ENCODE measurements at regions not wholly inside any gene's neighbourhood (a gene's known extent, or its start where the extent isn't known, plus 50 kb on each side); places are given as distances from the start of the nearest gene placed in this dataset.
"Not testable (repeated sequence)": the region's sequence is repeated elsewhere in the genome, so short reads cannot be mapped to it uniquely, and the experiment has no call there.

DNA sequence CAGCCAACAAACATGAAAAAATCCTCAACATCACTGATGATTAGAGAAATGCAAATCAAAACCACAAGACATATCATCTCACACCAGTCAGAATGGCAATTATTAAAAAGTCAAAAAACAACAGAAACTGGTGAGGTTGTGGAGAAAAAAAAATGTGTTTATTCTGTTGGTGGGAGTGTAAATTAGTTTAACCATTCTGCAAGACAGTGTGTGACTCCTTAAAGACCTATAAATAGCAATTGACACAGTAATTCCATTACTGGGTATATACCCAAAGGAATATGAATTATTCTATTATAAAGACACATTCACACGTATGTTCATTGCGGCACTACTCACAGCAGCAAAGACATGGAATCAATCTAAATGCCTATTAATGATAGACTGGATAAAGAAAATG, 427.3 kb upstream of the CHORDC1 start:
- DNase-seq (ENCODE audit: low spot score) = no peak

DNA sequence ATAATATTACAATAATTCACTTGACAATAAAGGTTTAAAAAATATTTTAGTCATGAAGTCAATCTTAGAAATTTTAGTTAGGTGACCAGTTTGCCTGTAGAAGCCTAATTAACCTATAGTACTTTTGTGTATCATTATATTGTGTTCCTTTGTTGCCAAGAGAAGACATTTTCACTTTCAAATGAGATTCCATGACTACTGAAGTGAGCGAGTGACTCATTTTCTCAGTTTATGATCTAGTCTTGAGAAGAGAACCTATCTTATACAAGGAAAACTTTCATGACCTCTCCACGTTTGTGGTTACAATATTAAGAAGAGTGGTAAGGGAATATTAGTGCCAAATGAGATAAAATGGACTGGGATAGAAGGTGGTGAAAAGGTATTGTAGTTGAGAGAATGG, 423.9 kb upstream of the CHORDC1 start:
- DNase-seq (ENCODE audit: low spot score) = no peak

DNA sequence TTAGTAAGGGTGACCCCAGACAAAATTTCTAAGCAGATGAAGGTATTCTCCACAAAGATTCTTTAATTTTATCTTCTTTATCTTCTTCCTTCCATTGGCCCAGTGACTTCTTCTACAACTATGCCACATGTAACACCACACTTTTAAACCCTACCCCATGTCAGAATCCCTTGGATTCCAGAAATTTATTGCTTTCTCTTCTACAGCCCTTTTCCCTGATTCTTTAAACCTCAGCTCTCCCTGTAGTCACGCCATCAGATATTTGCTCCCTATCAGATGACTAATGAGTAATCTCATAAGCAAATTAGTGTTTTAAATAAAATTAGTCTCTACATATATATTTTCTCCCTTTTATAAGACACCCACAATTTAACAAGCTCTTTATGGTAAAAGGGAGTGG, 423.4 kb upstream of the CHORDC1 start:
- no peak for DNase-seq (ENCODE audit: low spot score)

DNA sequence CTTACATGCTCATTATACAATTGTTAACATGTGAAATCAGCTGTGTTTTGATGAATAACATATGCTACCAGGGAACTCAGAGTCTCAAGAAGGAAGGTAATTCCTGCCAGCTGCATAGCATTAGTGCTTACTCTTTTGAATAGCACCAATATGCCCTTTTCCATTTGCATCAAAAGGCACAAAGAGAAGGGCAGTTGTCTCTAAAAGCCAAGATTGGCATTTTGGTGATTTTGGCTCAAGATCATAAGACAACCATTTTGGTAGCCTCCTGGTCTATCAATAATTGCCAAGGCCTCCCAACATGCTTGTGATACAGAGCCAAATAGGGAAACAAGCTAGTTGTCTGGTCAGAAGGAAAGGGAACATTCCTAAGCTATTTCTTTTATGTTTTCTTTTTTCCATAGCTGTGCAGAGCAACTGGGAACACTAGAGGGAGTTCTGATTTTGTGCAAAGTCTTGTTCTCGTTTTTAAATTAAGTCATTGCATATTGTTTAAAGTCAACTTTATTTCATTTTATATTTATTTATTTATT, 416.7 kb upstream of the CHORDC1 start:
- no peak for DNase-seq (ENCODE audit: low spot score)

DNA sequence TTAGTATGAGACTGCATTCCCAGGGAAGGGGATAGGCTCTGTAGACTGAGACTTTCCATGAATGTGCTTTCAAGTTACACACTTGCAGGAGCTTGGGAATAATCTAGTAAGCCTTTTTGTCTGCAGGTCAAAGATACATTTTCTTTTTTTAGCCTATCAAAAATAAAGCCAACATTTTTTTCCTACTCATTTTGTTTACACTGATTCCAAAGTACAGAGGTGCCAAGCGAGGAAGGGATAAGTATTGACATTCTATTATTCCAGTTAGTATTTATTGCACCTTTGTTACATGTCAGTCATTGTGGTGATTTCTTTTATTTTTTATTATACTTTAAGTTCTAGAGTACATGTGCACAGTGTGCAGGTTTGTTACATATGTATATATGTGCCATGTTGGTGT, 413.0 kb upstream of the CHORDC1 start:
- DNase-seq (ENCODE audit: low spot score) = no peak

DNA sequence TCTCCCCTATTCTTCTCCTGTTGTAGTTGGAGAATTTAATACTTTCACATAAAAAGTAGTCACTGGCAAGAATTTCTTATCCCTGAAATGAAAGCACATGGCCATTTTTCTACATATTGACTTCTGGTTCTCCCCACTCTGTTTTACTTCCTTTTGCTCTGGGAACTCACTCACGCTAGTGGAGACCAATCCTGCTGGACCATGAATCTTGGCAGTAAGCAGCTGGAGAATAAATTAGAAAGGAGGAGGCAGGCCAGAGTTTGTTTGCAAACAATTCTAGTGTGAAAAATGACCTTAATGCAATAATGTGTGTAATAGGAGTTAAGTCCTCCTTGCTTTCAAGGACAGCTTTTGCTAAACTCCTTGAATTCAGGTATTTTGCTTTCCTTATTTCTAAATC, 412.3 kb upstream of the CHORDC1 start:
- no peak for DNase-seq (ENCODE audit: low spot score)

DNA sequence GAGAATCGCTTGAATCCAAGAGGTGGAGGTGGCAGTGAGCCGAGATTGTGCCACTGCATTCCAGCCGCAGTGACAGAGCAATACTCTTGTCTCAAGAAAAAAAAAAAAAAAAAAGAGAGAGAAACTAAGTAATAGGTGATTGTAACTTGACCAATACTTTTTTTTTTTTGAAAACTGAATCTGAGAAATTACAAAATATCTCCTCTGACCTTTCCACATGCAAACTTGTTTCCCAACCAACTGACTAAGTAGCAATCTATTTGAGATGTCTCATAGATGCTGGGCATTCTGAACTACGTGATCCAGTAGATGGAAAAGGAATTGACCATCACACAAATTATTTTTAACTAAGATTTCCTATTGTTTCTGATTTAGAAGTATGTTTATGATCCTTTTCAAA, 407.3 kb upstream of the CHORDC1 start:
- DNase-seq (ENCODE audit: low spot score) = no peak

DNA sequence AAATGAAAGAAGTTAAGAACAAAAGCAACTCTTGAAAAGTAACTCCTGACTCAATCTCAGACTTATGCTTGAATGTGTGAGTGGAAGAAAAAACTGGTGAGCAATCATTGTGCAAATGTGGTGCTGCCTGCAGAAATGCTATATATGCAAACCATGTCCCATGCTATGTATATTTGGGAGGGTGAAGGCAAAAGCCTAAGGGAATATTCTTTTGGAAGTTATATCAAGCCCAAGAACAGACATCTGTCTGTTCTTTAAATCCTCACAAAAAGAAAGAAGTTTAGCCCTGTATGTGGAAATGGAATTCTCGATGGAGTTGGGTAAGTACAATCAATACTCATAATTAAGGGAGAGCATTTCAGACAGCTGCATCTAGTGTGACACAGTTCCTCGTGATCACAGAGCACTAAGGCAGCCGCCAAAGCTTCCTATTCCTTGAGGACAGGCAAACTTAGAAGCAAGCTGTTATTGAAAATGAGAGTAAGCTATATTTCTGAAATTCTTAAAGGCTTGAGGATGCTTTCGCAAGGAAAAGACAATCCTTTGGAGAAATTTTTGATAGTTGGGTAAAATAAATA, 406.5 kb upstream of the CHORDC1 start:
- no peak for DNase-seq (ENCODE audit: low spot score)

DNA sequence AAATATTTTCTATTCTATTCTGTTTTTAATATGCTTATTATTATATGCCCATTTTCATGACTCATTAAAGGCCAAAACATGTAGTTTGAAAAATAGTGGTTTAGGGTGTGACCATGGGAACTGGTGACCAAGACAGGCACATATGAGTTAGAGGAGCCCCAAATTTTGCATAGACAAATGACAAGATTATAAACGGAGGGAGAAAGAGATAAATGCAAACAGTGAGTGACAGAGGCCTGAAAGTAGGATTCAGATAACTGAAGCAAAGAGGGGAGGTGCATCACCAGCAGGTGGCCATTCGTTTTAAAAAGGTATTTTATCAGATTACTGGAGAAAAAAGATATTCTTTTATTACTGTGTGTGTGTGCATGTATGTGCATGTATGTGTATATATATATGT, 391.5 kb upstream of the CHORDC1 start:
- DNase-seq (ENCODE audit: low spot score) = no peak

DNA sequence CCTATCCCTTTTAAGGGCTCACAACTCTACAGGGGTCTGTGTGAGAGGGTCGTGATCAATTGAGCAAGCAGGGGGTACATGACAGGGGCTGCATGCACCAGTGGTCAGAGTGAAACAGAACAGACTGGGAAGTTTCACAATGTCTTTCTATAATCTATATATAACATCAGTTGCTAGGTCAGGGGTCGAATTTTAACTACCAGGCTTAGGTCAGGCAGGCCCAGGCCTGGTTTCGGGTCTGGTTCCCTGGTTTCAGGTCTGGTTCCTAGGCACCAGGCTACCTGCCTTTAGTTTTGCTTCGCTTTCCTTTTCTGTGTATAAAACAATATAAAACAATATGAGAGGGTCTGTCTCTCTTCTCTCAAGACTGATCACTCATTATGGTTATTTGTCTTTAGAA, 390.2 kb upstream of the CHORDC1 start:
- DNase-seq (ENCODE audit: low spot score) = not testable (repeated sequence)

DNA sequence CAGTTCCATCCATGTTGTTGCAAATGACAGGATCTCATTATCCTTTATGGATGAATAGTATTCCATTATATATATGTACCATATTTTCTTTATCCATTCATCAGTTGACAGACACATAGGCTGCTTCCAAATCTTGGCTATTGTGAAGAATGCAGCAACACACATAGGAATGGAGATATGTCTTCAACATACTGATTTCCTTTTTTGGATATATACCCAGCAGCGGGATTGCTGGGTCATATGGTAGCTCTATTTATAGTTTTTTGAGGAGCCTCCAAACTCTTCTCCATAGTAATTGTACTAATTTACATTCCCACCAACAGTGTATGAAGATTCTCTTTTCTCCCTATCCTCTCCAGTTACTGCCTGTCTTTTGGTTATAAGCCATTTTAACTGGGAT, 383.9 kb upstream of the CHORDC1 start:
- DNase-seq (ENCODE audit: low spot score) = no peak

DNA sequence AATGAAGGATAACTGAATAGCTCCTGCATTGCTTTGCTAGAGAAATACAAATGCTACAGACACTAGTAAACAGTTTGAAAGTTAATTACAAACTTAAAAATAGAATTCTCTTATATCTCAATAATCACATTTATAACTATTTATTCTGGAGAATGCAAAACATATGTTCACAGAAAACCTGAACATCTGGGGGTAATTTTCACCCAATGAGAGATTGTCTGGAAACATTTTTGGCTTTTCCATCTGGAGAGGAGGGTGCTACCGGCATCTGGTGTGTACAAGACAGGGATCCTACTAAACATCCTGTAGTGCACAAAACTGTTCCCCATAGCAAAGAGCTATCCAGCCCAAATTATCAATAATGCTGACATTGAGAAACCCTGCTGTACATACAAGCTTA, 378.4 kb upstream of the CHORDC1 start:
- no peak for DNase-seq (ENCODE audit: low spot score)

DNA sequence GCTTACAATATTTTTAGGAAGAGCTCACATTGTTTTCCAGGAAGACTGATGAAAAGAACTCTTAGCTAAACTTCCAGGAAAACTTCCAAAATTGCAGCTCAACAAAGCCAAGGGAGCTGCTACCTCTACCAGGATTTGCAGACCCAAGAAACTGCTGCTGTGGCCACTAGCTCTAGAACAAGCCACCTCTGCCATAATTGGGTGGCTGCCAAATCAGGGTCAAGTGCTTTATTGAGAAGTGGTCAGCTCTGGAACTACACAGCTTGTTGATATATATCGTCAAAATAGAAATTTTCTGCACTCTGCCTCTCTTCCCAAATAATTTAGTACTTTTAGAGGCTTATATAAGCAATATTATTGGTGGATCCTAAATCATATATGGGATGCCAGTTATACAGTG, 371.8 kb upstream of the CHORDC1 start:
- DNase-seq (ENCODE audit: low spot score) = no peak

DNA sequence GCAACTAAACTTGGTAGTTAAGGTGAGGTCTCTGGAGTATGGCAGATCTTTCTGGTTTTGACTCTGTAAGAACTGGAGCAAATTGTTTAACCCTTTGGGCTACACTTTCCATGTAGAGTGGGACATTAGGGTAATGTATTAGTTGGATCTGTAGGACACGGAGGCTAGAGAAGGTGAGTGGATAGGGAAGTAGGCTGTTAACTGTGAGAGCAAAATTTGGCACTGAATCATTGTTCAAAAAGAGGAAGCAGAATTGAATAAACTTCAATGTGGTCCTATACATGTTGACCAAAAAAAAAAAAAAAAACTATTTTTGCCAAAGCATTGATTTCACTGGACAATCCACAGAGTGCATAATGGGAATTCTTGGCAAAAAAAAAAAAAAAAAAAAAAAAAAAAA, 370.2 kb upstream of the CHORDC1 start:
- no peak for DNase-seq (ENCODE audit: low spot score)

DNA sequence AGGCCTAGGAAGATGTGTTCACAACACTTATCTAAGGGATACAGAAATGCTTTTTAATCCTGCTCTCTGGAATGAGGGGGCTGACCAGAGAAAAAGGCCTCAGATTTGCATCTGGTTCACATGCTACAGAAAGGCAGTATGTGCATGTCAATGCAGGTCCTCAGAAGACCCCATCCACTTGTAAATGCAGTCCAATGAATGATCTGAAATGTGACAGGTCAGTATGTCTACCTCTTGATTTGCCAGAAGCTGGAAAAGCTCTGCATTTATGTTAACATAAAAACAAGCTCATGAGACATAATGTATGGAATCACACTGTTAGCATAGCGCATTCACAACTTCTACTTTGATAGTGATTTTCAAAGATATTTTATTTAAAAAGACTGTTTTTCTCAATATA, 367.4 kb upstream of the CHORDC1 start:
- DNase-seq (ENCODE audit: low spot score) = no peak

DNA sequence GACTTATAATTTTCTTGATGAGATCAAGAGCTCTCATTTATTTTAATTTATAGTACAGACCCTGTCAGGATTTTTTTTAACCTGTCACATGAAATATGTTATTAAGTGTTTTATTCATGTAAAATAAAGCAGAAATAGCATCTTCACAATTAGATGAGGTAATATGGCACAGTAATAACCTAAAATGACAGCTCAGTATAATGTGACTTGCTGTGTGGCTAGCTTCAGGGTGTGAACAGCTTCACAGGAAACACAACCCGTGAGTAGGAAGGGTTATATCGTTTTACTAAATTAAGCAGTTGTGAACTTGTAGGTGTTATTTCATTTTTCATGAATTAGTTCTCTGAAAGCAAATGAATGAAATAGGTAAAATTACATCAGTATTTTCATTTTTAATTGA, 366.9 kb upstream of the CHORDC1 start:
- DNase-seq (ENCODE audit: low spot score) = no peak

DNA sequence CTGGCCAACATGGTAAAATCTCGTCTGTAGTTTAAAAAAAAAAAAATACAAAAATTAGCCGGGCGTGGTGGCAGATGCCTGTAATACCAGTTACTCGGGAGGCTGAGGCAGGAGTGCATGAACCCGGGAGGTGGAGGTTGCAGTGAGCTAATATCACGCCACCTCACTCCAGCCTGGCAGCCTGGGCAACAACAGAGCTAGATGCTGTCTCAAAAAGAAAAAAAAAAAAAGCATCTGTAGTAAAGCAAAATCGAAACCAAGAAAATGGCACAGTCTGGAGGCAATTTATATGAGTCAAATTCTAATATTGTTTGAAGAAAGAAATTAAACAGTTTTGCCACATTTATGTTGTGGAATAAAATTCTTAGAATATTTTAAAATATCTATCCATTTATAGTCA, 365.0 kb upstream of the CHORDC1 start:
- DNase-seq (ENCODE audit: low spot score) = no peak

DNA sequence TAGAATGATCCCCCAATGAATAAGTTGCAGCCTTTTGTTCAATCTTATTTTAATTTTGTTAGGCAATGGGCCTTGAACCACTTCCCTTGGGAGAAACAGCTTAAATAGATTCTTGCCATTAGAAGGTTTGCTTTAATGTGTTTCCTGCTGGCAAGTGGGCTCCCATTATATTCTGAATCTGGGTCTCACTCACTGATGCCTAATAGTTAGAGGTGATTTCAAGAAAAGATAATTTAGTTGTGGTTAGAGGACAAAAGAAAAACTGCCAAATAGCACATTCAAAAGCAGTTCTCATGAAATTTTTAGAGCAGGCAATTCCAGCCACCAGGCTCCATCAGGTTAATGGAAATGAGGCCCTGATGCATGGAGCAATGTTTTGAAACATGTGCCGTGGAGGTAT, 362.6 kb upstream of the CHORDC1 start:
- DNase-seq (ENCODE audit: low spot score) = no peak

DNA sequence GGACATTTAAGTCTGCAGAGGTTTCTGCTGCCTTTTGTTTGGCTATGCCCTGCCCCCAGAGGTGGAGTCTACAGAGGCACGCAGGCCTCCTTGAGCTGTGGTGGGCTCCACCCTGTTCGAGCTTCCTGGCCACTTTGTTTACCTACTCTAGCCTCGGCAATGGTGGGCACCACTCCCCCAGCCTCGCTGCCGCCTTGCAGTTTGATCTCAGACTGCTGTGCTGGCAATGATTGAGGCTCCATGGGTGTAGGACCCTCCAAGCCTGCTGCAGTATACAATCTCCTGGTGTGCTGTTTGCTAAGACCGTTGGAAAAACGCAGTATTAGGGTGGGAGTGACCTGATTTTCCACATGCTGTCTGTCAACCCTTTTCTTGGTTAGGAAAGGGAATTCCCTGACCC, 360.1 kb upstream of the CHORDC1 start:
- not testable (repeated sequence) for DNase-seq (ENCODE audit: low spot score)

DNA sequence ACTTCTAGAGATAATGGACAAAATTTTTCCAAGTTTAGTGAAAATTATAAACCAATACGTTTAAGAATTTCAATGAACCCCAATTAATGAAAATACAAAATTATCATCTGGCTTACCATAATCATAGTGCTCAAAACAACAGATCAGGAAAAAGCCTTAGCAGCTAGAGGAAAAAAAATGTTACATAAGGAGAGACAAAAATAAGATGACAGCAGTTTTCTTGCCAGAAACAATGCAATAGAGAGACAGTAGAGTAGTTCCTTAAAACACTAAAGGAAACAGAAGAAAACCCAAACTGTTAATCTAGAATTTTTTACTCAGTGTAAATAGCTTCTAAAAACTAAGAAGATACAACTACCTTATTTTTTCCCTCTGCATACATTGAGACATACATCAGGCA, 341.7 kb upstream of the CHORDC1 start:
- no peak for DNase-seq (ENCODE audit: low spot score)

DNA sequence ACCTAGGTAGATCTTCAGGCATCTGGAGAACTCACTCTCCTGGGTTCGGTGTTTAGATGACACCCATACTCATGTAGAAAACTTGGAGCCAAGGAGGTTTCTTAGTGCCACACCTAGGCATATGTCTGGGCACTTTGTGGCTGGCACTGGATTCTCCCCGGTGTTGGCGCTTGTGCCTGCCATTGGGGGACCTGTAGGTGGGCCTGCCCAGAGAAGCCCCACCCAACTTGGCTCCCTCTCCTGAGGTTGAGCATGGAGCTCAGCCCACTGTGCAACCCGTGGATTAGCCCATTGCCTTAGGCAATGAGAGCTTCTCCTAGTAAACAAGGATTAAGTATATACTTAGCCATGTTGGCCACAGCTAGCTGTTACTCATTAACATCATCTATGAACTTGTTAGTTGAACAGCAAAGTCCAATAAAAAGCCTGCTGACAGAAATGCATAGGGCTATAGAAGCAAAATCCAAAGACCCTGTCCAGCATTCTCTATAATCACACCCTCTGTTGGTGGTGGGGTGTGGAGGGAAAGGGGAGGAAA, 335.5 kb upstream of the CHORDC1 start:
- no peak for DNase-seq (ENCODE audit: low spot score)

DNA sequence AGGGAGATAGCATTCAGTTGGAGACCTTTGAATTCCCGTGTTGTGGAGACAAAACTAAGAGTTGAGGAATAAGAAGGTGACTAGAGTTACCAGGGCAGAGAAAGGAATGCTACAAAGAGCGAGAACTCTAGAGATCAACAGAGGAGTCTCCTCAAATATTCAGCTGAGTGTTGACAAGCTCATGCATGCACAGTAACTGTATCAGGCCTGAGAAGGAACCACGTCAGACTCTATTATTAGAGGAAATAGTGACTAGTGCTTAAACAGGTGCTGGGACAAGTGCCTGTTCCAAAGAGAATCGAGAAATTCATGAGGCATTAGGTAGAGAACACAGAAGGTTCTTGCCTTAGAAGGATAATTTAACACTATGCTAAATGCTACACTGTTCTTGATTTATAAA, 333.8 kb upstream of the CHORDC1 start:
- DNase-seq (ENCODE audit: low spot score) = no peak

DNA sequence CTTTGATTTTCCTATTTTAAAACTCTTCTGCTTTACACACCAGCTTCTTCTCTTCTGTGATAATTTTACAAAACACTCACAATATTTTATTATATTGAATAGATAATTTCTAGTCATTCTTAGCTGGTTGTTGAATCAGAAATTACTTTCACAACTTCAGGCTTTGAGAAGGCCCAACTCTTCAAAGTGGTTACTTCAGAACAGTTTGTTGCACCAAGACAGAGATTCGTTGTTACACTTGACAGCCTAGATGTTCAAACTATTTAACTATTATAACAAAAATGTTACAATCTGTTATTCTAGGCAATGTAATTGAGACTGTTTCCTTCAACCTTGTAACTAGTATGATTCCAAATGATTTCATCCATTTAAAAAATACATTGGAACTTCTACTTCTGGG, 333.2 kb upstream of the CHORDC1 start:
- DNase-seq (ENCODE audit: low spot score) = no peak

DNA sequence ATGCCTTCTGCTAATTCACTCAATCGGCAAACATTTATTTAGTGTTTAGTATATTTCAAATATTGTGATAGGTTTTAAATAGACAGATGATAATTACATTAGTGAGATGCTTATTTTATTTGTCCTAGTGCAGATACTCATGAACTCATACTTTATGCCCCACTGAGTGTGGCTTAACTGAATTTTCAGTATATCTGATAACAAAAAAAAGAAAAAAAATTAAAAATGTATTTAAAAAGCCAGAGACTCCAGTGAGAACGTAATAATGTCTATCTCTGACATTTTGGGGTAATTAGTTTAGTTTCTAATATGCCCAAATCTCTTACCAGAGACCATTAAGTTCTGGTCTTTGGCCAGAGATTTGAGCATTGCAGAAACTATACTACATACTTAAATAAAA, 332.6 kb upstream of the CHORDC1 start:
- DNase-seq (ENCODE audit: low spot score) = no peak

DNA sequence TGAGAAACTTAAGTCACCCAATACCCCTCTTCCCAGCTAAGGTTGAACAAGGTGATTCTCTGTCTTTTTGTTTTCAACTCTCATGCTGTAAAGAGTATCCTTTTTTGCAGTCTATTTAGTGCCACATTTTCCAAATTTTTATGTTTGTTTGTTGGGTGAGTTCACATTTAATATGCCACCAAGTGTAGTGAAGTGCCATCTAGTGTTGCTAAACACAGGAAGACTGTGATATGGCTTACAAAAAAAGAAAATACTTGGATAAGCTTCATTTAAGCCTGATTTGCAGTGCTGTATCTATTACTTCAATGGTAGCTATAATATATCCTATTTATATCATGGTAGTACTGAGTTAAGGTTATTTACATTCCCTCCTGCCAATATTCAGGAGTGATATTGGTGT, 319.2 kb upstream of the CHORDC1 start:
- no peak for DNase-seq (ENCODE audit: low spot score)
